Body of pancreas (tissue), 4 donors: ENCODE measurements at regions not wholly inside any gene's neighbourhood (a gene's known extent, or its start where the extent isn't known, plus 50 kb on each side); places are given as distances from the start of the nearest gene placed in this dataset.

ENCODE experiments used
- POLR2A ChIP-seq, 3 donors: fragments of 450-650 bp; IDR thresholded peaks; one replicate each; pipeline ENCODE4 v1.6.1; 2016; ENCODE audit warnings: antibody characterized with exemption in 3 of 3, mild to moderate bottlenecking in 2 of 3
- TF ChIP-seq, protein P1 (sequence below), 7 experiments: fragments of 450-650 bp in 4 of 7; fragments of 200-600 bp in 3 of 7; sonication (generic) in 3 of 7; IDR thresholded peaks; one replicate each; pipeline ENCODE4 v1.5.1; 2016 to 2019; ENCODE audit warnings: antibody characterized with exemption in 7 of 7

DNA sequence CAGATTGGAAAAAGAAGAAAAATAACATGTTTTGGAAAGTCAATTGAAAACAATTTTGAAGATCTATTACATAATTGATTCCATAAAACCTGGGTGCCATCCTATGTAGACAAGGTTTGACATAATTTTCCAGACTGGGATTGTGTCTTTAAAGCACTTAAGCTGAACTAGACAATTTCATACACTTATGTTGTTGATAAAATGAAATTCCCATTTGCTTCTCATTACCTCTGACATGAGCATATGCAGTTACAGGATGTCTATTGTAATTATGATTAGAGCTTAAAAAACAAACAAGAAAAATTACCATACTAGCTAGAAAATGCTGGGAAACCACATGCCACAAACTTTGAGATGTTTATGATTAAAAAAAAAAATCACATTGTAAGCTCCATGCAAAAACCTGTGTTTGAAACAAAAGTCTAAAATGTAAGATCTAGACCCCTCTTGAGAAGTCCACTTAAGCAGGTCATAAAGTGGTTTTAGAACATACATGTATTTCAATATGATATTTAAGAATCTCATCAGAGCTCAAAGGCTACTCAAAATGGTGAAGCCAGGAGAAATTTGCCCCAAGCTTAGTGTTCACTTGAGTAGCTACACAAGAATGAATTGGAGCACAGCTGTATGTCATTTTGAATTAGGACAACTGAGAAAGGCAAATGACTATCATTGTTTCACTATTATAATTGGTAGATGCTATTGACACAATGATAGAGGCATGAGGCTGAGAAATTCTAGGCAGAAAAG lies 181.1 kb upstream of the PABPC4L start:
- TF ChIP-seq, protein P1, sequence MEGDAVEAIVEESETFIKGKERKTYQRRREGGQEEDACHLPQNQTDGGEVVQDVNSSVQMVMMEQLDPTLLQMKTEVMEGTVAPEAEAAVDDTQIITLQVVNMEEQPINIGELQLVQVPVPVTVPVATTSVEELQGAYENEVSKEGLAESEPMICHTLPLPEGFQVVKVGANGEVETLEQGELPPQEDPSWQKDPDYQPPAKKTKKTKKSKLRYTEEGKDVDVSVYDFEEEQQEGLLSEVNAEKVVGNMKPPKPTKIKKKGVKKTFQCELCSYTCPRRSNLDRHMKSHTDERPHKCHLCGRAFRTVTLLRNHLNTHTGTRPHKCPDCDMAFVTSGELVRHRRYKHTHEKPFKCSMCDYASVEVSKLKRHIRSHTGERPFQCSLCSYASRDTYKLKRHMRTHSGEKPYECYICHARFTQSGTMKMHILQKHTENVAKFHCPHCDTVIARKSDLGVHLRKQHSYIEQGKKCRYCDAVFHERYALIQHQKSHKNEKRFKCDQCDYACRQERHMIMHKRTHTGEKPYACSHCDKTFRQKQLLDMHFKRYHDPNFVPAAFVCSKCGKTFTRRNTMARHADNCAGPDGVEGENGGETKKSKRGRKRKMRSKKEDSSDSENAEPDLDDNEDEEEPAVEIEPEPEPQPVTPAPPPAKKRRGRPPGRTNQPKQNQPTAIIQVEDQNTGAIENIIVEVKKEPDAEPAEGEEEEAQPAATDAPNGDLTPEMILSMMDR (IDR thresholded peaks at IDR 0.05): no peak
- TF ChIP-seq POLR2A (IDR thresholded peaks at IDR 0.05): no peak
